ENCODE measurements at regions not wholly inside any gene's neighbourhood (a gene's known extent, or its start where the extent isn't known, plus 50 kb on each side); places are given as distances from the start of the nearest gene placed in this dataset.
"Not testable (repeated sequence)": the region's sequence is repeated elsewhere in the genome, so short reads cannot be mapped to it uniquely, and the experiment has no call there.

DNA sequence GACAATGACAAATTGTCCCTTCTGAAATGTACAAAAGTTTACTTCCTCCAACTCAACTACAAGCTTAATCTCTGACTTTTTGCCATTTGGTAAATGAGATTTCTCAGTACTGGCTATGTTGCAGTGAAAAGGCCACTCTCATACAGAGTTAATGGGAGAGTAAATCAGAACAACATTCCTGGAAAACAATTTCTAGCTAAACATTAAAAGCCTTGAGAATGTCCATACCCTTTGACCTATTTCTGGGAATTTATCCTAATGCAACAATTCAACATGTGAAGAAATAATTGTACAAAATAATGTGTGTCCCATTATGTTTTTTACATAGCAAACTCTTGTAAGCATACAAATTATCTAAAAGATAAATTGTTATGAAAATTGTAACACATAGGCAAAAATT, 56.3 kb upstream of the SPEF2 start:
- DNase-seq (ENCODE audit: extremely low read depth in 1 of 2, low read depth in 1 of 2): no peak

DNA sequence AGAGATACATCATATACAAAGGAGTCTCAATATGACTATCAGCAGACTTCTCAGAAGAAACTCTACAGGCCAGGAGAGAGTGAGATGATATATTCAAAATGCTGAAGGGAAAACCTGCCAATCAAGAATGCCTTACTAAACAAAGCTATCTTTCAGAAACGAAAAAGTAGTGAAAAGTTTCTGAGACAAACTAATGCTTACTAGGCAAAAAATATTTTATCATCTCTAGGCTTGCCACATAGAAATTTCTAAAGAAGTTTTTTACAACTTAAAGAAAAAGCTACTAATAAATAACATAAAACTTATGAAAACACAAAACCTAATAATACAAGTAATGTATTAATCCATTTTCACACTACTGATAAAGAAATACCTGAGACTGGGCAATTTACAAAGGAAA, 59.9 kb upstream of the SPEF2 start:
- DNase-seq (ENCODE audit: extremely low read depth in 1 of 2, low read depth in 1 of 2): no peak

DNA sequence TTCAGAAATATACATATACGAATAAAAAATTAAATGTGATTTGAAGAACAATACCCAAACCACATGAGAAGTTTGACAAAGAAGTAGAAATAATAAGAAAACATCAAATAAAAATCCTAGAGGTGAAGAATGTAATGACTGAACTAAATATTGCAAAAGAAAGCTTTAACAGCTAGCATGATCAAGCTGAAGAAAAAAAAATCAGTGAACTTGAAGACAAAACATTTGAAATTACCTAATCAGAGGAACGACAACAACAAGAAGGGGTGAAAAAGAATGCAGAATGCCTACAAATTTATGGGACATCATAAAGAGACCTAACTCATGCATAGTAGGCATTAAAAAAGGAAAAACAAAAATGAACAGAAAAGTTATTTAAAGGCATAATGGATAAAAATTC, 60.5 kb upstream of the SPEF2 start:
- DNase-seq (ENCODE audit: extremely low read depth in 1 of 2, low read depth in 1 of 2): no peak

DNA sequence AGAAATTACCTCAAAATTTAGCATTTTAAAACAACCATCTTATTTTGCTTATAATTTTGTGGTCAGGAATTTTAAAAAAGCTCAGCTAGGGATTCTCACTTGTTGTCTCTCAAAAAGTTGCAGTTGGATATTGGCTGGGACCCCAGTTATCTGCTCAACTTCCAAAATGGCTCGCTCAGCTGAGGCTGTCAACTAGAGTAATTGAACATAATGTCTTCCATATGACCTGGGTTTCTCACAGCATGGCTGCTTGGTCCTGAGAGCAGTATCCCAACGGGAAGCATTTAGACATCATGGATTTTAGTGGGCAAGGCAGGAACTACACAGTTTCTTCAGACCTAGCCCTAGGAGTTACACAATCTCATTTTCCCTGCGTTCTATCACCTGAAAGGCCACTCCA, 63.6 kb upstream of the SPEF2 start:
- DNase-seq (ENCODE audit: extremely low read depth in 1 of 2, low read depth in 1 of 2): no peak

DNA sequence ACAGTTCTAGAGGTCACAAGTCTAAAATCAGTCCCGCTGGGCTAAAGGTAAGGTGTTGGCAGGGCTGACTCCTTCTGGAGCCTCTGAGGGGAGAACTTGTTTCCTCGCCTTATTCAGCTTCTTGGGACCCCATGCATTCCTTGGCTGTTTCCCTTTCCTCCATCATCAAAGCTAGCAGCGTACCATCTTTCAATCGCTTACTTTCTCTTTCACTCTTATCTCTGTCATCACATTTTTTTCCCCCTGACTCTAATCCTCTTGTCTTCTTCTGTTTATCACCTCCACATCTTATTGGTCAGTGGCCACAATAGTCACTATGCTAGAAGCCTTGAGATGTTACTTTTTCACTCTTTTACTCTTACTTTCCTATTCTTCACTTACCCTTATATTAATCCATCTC, 72.5 kb upstream of the SPEF2 start:
- DNase-seq (ENCODE audit: extremely low read depth in 1 of 2, low read depth in 1 of 2): no peak

DNA sequence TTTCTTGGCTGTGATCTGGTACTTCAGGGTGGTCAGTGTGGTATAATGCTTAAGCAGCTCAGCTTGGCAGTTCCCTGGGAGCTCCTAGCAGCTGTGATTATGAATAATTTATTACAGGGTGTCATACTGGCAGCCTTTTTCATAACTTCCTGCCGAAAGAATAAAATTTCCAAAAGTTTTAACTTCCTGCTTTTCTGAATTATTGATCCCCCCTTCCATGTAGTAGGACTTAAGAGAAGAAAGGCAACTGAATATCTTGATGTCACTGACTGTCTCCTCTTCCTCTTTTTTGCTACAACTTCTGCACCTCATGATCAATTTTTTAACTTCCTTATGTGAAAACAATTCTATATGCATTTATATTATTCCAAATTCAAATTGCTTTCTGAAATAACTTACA, 74.3 kb upstream of the SPEF2 start:
- DNase-seq (ENCODE audit: extremely low read depth in 1 of 2, low read depth in 1 of 2): no peak

DNA sequence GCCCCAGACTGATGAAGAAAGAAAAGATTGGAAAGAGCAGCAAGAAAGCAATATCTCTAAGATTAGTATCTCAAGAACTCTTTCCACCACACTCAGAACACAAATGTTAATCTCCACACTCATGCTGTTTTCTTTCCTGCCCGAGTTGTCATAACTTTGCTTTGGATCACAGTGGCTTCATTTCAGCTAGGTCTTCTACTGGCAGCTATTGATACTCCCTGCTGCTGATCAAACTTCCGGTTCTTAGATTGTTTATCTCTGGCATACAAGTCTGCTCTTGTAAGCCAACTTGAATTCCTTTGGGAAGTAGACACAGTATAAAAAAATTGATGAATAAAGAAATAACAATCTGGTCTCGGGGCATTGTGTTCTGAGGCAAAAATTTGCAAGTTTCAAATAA, 77.7 kb upstream of the SPEF2 start:
- DNase-seq (ENCODE audit: extremely low read depth in 1 of 2, low read depth in 1 of 2): no peak

DNA sequence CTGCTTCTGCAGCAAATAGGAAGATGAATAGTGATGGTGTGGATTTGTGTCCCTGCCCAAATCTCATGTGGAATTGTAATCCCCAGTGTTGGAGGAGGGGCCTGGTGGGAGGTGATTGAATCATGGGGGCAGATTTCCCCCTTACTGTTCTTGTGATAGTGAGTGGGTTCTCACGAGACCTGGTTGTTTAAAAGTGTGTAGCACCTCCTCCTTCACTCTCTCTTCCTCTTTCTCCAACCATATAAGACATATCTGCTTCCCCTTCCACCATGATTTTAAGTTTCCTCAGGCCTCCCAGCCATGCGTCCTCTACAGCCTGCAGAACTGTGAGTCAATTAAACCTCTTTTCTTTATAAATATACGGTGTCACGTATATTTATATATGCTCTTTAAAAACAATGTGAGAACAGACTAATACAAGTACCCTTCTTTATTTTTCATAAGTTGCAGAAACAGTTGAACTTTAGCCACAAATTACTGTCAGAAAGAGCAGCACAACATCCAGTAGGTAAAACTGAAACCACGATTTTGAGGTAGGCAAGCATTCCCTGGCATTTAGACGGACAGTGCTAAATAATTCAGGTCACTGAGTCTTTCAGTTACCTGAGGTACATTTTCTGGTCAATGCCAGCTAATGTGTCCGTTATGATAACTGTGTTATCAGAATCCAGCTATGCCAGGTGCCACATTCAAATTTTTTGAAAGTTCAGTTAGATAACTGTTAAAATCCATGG, 79.3 kb upstream of the SPEF2 start:
- DNase-seq (ENCODE audit: extremely low read depth in 1 of 2, low read depth in 1 of 2): no peak

DNA sequence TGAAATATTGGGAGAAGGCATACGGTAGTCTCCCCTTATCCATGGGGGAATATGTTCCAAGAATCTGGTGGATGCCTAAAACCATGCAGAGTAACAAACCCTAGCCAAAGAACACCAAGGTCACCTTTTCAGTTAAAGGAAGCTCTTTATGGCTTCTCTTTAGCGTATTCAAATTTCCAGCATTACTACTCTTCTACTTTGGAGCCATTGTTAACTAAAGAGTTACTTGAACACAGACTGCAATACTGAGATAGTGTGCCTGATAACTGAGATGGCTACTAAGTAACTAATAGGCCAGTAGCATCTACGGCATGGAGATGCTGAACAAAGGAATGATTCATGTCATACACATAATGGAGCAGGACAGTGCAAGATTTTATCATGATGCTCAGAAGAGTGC, 84.5 kb upstream of the SPEF2 start:
- no peak for DNase-seq (ENCODE audit: extremely low read depth in 1 of 2, low read depth in 1 of 2)

DNA sequence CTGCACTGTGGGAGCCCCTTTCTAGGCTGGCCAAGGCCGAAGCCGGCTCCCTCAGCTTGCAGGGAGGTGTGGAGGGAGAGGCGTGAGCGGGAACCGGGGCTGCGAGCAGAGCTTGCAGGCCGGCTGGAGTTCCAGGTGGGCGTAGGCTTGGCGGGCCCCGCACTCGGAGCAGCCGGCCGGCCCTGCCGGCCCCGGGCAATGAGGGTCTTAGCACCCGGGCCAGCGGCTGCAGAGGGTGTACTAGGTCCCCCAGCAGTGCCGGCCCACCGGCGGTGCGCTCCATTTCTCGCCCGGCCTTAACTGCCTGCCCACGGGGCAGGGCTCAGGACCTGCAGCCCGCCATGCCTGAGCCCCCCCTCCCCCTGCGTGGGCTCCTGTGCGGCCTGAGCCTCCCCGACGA, 86.1 kb upstream of the SPEF2 start:
- DNase-seq (ENCODE audit: extremely low read depth in 1 of 2, low read depth in 1 of 2): not testable (repeated sequence)

DNA sequence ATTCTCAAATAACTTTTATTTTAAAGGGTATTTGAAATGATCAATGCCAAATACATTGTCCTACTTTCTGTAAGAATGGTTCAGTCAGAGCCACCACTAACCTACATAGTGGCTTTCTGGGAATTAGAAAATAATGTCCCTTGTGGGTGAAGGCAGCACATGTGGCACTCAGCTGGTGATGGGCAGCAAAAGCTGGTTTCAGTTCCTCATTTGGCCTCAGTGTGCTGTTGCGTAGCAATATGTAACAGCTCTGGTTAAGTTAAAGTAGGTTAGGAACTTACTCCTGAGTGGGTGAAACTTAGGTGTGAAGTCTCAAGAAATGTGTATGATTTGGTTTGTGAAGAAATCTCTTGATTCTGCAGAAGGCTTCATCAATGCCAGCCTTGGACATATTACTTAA, 99.6 kb upstream of the SPEF2 start:
- DNase-seq (ENCODE audit: extremely low read depth in 1 of 2, low read depth in 1 of 2): no peak

DNA sequence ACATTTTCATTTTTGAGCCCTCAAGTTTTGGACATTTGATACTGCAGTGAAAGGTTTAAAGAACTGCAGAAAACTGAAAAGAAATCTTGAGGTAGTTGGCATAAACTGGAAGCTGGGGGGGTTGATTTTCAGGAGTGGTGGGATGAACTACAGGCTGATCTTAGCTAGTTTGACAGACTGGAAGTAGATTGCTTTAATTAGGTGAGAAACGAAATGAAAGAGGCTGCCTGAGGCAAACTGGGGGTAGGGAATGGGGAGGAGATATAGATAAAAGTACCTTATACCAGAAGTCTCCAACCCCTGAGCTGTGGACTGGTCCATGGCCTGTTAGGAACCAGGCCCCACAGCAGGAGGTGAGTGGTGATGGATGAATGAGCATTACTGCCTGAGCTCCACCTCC, 101.4 kb upstream of the SPEF2 start:
- DNase-seq (ENCODE audit: extremely low read depth in 1 of 2, low read depth in 1 of 2): no peak

DNA sequence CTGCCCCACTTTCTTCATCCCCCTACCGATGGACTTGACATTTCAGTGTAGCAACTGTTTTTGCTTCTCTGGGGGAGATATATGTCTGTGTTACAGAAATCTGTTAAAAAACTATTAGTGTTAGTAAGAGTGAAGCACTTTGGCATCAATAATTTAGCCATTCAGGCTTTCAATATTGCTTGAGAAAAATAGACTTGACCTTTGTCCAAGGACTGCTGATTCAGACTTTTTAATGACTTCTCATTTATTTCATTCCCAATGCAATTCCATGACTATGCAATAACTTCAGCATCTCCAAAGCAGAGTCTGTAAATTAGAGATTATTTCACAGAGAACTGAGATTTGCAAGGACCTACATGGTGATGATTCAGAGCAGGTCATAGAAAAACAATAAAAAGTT, 104.1 kb upstream of the SPEF2 start:
- DNase-seq (ENCODE audit: extremely low read depth in 1 of 2, low read depth in 1 of 2): no peak

DNA sequence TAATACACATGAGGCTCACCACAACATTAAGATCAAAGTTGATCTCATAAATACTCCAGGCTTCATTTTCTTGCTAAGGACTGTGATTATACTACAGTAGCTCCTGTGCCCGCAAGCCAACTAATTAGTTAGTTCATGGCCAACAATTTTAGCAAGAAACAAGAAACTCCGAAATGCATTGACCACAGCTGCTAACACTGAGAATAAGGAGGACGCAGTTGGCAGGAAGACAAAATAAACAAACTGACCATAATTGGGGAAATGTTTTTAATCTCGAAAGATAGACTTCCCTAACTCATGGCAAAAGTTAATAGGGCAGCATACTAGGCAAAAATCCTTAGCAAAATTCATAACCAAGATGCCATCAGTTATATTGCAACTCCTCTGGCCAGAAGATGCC, 115.5 kb upstream of the SPEF2 start:
- DNase-seq (ENCODE audit: extremely low read depth in 1 of 2, low read depth in 1 of 2): no peak

DNA sequence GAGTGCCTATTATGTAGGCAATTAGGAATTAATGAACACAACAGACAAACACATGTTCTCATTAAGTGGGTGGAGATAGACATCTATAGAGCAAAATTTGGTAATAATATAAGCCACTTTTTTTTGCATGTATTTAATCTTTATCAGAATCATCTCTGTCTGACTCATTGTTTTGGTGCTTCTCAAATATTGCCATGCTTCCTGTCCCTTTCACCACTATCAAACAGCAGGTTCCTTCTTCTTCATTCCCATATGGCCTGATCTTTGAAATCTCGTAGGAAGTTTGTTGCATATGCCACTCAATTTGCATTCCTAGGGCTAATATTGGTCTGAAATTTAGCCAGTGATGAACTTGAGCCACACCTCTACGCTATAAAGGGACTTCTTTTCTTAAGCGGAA, 128.9 kb upstream of the SPEF2 start:
- DNase-seq (ENCODE audit: extremely low read depth in 1 of 2, low read depth in 1 of 2): no peak

DNA sequence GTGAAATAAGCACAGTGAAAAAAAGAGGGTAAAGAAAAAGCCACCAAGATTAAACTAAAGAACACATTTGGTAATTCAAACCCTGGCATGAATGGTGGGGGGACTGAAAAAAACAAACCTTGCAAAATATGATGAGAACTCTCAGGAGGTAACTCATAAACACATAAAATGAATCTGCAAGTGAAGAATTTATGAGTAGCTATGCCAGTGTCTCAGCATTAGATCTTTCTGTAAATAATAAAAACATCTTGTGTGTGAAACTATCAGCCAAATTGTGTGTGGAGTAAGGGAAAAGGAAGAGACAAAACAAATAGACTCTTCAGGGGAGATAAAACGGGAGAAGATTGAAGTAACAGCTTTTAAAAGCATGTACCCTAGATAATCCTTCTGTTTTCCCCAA, 129.6 kb upstream of the SPEF2 start:
- DNase-seq (ENCODE audit: extremely low read depth in 1 of 2, low read depth in 1 of 2): no peak

DNA sequence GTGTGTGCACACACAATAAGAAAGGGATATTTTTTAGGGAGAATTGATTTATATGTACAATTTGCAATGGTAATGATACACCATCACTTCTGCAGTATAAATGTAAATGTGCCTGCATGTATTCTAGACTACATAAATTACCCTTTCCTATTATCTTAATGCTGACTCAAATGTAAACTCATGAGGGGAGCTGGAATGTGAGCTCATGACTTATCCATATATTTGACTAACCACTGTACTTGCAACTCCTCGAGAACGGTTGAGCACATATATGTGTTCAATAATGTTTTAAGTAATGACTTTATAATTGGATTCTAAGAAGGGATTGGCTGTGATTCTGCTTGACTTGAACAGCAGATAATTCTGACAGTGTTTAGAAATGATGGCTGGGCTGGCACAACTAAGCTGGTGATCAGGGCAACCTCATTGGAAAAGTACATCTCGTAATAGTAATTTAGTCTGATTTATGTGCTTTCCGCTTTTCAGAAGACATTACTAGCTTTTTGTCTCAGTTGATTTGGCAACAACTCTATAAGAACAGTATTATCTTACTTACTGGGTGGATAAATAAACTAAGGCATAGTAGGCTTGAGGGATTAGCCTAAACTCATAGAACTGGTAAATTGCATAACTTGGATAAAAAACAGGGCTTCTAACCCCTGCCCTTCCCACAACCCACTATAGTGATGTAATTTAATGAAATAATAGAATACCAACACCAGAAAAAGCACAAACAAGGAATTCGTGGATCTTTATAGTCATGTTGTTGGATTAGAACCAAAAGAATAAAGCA, 130.2 kb upstream of the SPEF2 start:
- no peak for DNase-seq (ENCODE audit: extremely low read depth in 1 of 2, low read depth in 1 of 2)

DNA sequence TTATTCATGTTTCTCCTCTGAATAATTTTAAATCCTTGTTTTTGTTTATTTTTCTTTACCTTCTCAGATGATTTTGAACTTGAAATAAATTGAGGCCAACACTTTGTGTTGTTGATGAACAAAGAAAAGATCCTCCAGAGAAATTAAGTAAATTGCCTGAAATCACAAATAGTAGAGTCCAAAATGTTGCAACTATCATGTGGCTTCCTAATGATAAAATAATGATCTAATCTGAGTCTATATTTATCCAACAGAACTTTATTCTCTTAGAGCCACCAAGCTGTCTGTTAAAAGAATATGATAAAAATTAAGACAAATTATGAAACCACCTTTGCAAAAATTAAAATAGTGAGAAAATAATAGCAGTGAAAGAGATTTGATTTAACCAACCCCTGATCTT, 132.2 kb upstream of the SPEF2 start:
- no peak for DNase-seq (ENCODE audit: extremely low read depth in 1 of 2, low read depth in 1 of 2)

DNA sequence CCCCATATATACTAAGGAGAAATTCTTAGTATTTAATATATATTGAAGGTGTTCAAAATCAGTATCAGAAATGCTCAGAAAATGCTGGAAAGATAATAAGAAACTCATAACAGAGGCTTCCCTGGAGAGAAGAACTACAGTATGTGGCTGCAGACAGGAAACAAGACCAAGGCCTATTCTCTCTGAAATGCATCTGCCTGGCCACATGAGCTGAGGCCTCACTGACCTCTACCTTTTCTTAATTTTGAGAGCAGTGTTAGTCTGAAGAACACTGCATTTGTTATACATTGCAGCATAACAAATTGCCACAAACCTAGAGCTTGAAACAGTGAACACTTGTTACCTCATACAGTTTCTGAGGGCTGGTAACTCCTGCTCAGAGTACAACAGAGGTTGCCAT, 133.4 kb upstream of the SPEF2 start:
- no peak for DNase-seq (ENCODE audit: extremely low read depth in 1 of 2, low read depth in 1 of 2)

DNA sequence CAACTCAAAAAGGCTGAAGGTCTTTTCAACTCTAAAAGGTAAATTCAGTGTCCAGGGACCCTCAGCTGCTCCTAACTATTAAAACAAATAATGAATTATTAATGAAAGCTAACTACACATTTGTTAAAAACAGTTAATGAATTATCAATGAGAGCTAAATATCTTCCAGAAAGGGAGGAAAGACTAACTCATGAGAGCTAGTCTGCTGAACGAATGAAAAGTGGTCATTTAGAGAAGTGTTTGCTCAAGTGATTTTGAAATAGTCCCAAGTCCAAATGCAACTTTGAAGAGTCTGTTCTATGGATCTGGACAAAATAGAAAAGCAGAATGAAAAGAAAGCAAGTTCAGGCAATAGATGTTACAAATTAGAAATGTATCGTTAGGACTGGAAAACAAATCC, 133.9 kb upstream of the SPEF2 start:
- no peak for DNase-seq (ENCODE audit: extremely low read depth in 1 of 2, low read depth in 1 of 2)

DNA sequence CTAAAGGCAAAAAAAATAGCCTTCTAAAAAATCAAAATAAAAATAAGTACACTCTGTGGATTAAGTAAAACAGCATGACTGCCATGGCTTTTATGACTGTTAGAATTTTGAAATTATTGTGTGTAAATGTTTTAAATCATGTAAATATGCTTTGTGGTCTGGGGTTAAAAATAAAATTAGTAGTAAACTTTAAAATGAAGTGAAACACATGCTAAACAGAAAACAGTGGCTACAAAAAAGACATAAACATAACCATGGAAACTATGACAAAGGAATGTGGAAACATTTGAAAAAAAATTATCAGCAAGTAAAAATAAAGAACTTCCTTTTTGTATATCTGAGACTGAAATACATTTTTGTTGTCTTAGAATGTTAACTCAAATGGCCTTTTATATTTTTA, 134.5 kb upstream of the SPEF2 start:
- no peak for DNase-seq (ENCODE audit: extremely low read depth in 1 of 2, low read depth in 1 of 2)

DNA sequence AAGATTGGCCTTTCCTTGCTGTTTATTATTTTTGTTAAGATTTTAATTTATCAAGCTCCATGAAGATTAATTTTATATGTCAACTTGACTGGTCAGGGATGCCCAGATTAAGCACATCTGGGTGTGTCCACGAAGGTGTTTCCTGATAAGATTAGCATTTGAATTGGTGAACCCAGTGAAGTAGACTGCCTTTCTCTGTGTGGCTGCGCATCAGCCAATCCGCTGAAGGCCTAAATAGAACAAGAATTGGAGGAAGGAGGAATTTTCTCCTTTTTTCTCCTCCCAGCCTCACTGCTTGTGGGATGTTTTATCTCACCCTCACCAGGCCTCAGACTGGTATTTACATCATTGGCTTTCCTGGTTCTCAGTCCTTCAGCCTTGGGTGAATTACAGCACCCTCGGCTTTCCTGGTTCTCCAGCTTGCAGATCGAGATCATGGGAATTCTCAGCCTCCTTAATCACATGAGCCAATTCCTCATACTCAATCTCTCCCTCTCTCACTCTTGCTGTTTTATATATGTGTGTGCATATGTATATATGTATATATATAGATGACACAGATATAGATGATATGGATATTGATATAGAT, 135.4 kb upstream of the SPEF2 start:
- DNase-seq (ENCODE audit: extremely low read depth in 1 of 2, low read depth in 1 of 2): no peak

Data from stimulated activated CD8-positive, alpha-beta memory T cell treated with anti-CD3 and anti-CD28 coated beads, Interleukin-7, amount 100 ng/mL, for 48 hours (primary cell).